ENCODE measurements at regions not wholly inside any gene's neighbourhood (a gene's known extent, or its start where the extent isn't known, plus 50 kb on each side); places are given as distances from the start of the nearest gene placed in this dataset.

GRCh38 chr1:201688514-201688913, 140.4 kb upstream of the IPO9 start:
- DNase-seq, result no peak

GRCh38 chr1:201689647-201690046, 139.3 kb upstream of the IPO9 start:
- no peak for DNase-seq

- DNase-seq, result no peak
These were observed 138.4 kb upstream of the IPO9 start for GRCh38 chr1:201690528-201690927.

DNA sequence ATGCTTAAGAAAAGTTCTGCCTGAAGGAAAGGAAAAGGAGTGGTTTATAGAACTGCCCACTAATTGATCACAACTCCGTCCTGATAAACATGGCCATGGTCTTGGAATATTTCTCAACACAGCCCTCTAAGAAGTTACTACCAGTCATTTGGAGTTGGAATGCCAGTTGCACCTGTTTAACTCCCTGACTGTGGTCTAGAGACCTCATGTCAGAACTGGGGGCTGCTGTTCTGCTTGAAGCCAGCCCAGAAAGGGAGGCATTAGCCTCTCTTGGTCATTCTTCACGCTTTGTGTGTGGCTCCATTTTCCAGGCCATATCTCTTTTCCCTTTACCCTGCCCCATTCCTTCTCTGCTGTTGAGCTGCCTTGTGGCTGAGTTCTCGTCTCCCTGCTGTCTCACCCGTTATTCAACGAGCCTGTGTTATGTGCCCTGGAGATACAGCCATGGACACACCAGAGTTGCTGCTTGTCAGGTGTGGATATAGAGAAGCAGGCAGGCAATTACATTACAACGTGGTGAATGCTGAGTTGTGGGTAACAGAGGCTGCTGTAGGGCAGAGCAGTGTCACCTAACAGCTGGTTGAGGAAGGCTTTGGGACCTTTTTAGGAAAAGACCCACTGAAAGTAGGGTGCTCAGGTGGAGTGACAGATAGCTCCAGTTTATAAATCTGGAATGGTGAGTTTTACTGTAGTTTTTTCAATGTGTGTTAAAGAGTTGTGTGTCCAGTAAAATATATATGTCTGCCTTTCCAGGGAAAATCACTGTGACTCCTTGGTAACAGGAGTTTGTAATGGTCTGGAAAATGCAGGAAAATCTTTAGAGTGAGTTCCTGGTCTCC, 137.0 kb upstream of the IPO9 start:
- DNase-seq, result no peak

- DNase-seq, result peak; percentile 40
These were observed 136.2 kb upstream of the IPO9 start for GRCh38 chr1:201692555-201693394.

GRCh38 chr1:201693890-201694607, 134.9 kb upstream of the IPO9 start:
- no peak for DNase-seq

DNA sequence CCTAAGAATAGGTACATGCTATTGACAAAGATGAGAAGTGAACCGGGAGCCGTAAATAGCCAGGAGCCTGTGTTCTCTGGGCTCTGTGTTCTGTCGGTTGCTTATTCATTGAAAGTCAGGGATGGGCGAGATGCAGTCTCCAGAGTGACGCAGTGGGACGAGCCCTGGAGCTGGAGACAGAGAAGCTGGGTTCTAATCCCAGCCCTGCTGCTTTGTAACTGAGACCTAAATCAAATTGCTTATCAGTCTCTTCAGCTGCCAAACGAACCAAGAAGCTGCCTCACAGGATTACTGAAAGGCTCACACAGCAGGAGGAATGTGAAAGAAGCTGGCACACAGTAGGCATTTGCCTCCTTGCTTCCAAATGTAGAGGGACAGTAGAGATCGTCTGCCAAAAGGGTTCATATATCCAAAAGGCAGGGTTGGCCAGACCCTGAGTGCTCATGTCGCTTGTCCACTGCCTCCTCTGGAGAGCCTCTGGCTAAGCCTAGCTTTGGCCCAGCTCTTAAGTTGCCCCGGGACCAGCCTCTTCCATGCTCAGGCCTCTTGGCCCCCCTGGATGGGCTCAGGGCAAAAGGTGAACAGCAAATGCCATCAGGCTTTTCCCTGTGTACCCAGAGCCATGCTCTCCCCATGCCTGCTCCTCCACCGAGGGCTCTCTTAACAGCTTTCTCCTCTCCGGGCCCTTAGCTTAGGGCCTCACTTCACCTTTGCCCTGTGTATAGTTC, 134.2 kb upstream of the IPO9 start:
- DNase-seq, result no peak

DNA sequence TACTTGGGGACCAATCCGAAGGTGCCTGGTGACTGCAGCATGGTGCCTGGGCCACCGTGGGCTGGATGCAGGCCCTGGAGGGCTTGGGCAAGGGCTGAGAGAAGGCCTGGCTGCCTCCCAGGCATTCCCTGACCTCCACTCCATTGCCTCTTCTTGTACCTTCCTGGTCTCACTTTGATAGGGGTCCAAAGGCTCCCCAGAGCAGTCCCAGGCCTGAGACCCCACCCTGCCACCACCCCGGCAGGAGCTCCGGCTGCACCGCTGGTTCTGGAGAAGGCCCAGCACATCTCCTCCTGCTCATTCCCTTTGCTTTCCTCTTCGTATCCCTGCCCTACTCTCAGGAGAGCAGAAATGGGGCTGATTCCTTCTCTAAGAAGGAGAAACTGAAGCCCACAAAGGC, 133.3 kb upstream of the IPO9 start:
- no peak for DNase-seq

GRCh38 chr1:201696217-201696761, 132.7 kb upstream of the IPO9 start:
- DNase-seq, result peak; percentile 96

- no peak for DNase-seq
These were observed 131.8 kb upstream of the IPO9 start for GRCh38 chr1:201697174-201697573.

DNA sequence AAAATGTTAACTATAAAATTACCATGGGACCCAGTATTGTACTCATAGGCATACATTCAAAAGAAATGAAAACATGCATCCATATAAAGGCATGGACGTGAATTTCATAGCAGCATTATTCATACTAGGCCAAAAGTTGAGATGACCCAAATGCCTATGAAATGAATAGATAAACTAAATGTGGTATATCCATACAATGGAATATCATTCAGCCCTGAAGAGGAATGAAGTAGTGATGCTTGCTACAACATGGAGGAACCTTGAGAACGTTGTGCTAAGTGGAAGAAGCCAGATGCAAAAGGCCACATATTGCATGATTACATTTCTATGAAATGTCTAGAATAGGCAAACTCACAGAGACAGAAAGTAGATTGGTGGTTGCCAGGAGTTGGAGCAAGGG, 127.1 kb upstream of the IPO9 start:
- DNase-seq, result no peak

GRCh38 chr1:201702936-201703335, 126.0 kb upstream of the IPO9 start:
- no peak for DNase-seq

DNA sequence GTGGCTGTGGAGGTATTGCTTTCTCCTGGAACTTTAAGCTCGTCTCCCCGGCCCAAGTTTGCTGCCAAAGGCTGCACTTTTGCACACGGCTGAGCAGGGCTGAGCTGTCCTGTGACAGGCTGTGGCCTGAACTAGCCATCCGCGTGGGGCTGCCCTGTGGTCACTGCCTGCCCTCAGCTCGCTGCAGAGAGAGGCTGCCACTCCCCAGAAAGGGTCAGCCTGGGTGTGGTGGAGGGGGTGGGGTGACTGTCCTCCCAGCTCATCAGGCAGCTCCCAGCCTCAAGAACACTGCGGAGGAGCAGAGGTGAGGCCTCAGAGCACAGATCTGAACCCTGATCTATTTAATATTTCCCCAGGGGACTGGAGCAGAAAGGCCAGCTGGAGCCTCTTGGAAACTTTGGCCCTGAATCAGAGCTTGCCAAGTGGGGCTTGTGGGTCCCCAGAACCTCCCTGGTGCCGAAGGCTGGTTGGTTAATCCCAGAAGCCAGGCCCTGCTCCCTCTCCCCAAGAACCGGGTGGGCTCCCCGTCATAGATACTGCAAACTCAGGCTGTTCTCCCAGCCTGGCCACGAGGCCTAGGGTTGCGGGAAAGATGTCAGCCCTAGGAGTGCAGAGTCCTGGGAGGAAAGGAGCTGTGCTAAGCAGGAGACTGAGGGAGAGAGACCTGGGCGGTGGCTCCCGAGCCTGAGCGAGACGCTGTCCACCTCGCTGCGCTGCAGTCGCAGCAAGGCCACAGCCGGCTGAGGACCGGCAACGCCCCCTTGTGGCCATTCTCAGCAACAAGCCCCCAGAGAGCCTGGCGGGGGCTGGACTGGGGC, 125.1 kb upstream of the IPO9 start:
- DNase-seq, result peak; percentile 82

DNA sequence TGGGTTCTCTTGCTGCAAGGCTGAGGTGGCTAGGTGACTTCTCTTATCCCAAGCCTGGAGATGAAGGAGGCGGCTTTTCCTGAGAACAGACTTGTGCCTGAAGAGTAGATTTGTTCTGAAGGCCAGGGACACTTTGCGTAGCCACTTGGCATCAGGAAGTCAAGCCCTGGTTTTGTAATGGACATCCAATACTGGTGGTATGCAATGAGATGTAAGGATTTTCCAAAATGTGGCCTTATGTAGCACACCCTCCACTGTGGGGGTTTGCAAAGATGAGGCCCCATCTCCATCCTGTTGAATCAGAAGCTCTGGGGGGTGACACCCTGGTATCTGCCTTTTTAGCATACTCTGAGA, 124.5 kb upstream of the IPO9 start:
- no peak for DNase-seq

DNA sequence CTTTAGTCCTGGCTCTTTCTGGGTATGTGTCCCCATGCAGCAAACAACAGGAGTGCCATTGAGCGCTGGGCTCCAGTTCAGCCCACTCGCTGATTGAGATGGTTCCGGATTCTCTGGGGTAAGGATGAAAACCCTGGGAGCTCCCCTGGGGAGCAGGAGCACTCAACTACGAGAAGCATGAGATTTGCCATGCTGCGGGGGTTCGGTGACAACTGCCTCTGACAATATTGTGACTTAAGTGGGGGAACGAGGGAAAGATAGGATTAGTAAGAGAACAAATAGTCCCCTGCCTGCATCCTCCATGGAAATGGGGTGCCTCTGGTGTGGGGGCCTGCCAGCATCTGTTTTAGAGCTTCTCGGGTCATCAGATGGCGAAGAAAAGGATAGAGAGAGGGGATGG, 123.6 kb upstream of the IPO9 start:
- no peak for DNase-seq

GRCh38 chr1:201706109-201706508, 122.8 kb upstream of the IPO9 start:
- DNase-seq, result no peak

GRCh38 chr1:201707027-201707426, 121.9 kb upstream of the IPO9 start:
- DNase-seq, result no peak

DNA sequence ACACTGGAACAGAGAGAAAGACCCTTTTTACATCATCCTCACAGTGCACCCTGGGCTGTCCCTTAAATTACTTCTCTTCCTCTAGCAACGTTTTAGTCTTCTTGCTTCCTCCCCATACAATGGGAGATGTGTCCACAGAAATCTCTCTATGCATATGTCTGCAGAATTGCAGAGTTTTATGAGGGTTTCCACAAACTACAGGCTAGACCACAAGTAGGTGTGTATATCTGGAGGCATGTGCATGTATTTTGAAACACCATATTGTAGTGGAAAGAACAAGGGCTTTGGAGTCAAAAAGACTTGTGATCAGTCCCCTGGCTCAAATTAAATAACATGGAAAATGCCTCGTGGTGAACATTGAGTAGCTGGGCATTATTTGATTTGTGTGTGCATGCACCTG, 121.3 kb upstream of the IPO9 start:
- DNase-seq, result no peak

GRCh38 chr1:201708085-201708512, 120.9 kb upstream of the IPO9 start:
- peak; percentile 68 for DNase-seq

DNA sequence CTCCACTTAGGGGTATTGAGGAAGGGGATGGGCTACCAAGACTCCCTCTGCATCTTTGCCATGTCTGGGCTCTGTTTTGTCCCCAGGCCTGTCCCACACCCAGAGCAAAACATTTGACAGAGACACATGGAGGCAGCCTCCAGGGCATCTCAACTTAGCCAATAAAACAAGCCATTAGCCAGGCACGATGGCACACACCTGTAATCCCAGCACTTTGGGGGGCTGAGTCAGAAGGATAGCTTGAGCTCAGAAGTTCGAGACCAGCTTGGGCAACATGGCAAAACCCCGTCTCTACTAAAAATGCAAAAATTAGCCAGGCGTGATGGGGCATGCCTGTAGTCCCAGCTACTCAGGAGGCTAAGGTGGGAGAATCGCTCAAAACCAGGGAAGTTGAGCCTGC, 120.3 kb upstream of the IPO9 start:
- no peak for DNase-seq

- peak; percentile 87 for DNase-seq
These were observed 119.2 kb upstream of the IPO9 start for GRCh38 chr1:201709564-201710295.

All from fibroblast of skin of scalp (primary cell).